GOT3 (cell line): ENCODE measurements at regions not wholly inside any gene's neighbourhood (a gene's known extent, or its start where the extent isn't known, plus 50 kb on each side); places are given as distances from the start of the nearest gene placed in this dataset.
A peak's percentile ranks its signal among the peaks of the same experiment; 100 is the strongest.
"Not testable (repeated sequence)": the region's sequence is repeated elsewhere in the genome, so short reads cannot be mapped to it uniquely, and the experiment has no call there.

Experiments
- DNase-seq: peaks from one replicate; lab custom pipeline; 2025; ENCODE audit warnings: mixed read lengths; lab: John Stamatoyannopoulos, UW

DNA sequence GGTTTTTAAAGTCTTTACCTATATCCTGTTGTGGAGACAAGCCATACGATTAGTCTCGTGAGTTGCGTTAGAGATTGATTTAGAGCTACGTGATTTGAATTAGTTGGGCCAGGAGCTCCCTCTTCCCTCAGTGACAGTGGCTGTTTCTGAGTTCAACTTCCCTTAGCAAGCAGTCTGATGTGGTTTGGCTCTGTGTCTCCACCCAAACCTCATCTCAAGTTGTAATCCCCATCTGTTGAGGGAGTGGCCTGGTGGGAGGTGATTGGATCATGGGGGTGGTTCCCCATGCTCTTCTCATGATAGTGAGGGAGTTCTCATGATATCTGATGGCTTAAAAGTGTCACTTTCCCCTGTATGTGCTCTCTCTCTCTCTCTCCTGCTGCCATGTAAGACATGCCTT, 192.9 kb upstream of the PTGFR start:
- DNase-seq = no peak

DNA sequence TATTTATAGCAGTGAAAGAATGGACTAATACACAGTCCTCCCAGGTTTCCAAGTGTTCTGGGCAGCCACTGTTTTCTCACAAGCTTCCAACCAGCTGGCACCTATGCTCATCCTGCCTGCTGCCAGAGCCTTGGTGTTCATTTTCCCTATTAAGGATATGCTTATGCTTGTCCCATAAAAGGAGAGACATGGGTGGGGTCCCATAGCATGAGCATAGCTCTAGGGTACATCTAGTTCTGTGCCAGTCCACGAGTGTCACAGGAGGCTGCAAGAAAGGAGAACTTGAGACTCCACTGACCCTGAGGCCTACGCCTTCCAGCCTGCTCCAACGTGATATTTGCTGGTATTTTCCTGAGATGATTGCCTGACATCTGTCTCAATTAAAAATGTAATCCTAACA, 192.4 kb upstream of the PTGFR start:
- DNase-seq = no peak

DNA sequence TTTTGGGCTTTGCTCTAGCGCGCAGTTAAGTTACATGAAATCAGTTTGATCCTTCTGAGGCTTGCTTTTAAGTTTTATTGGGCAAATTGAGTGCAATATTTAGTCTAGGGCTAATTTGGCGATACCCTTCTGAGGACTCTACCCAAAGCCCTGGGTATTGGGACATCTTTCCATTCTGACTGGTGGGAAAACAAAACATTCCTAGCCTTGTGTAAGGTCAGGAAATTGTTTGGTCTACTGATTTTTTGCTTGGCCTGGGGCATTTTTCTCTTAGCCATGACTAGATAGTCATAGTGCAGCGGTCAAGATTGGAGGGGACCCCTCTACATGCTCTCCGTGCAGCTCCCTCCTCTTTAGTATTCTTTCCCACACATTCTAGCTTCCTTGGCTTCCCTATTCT, 189.6 kb upstream of the PTGFR start:
- DNase-seq = no peak

DNA sequence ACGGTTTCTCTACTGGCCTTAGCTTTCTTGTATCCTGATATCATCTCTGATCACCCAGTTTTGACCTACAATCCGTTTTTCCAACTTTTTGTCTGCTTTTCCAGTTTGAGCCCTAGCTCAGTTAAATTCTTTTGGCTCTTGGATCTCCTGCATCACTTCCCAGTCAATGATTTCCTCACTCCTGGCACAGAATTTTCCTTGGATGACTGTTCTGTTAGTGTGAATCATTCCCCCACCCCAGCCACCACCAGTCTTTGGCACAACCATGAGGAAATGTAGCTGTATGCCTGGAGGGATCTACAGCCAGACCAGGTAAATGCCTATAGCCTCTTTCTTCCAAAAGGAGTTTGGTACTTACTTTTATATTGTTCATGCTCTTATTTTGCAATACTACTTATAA, 187.2 kb upstream of the PTGFR start:
- DNase-seq = peak; percentile 2

DNA sequence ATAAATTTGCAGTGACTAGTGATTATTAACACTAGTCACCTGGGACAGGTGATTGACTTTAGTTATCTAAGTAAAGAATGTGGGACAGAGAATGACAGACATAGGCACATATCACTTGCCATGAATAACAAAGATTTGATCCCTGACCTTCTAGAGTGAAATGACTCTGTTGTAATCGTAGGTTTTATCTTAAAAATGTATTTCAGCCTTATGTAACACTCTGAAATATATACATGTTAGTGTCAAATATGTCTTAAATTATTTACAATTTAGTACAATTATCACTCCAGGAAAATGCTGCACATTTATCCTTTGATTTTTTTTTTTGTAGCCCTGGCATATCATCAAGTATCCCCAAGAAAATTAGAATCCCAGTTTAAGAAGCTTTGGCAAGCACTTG, 186.4 kb upstream of the PTGFR start:
- no peak for DNase-seq

DNA sequence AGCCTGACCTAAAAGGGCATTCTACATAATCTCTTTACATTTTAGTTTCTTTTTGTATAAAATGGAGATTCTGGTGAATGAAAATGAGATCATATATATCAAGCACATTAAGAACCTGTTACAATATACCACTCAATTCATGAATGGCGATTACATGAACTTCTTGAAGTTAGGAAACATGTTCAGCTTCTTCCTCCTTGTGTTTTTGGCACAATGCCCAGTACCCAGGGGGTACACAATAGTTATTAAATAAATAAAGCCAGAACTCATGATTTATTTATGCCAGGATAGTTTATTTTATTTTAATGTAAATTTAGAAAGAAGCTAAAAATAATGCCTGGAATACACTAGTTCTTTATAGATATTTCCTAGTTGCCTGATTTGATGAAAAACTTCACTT, 186.0 kb upstream of the PTGFR start:
- no peak for DNase-seq

DNA sequence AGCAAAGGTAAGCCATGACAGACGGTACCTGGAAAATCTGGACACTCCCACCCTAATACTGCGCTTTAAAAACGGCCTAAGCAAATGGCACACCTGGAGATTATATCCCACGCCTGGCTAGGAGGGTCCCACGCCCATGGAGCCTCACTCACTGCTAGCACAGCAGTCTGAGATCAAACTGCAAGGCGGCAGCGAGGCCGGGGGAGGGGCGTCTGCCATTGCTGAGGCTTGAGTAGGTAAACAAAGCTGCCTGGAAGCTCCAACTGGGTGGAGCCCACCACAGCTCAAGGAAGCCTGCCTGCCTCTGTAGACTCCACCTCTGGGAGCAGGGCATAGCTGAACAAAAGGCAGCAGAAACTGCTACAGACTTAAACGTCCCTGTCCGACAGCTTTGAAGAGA, 180.5 kb upstream of the PTGFR start:
- DNase-seq = not testable (repeated sequence)

DNA sequence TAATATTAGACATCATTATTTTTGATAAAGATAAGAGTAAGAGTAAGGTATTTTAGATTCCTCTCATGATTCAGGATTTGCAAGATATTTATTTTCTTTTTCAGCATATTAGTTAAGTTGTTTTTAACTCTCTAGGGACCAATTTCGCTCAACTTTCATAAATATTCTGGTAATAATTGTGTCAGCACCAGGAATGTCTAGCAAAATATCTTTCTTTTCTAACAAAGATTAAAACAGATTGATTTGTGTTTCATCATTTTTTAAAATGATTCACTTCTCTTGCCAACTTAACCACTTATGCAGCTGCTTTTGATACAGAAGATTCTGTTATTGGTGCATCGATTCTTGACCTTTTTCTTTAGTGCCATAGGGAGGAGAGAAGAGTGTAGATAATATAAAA, 172.8 kb upstream of the PTGFR start:
- DNase-seq = no peak

DNA sequence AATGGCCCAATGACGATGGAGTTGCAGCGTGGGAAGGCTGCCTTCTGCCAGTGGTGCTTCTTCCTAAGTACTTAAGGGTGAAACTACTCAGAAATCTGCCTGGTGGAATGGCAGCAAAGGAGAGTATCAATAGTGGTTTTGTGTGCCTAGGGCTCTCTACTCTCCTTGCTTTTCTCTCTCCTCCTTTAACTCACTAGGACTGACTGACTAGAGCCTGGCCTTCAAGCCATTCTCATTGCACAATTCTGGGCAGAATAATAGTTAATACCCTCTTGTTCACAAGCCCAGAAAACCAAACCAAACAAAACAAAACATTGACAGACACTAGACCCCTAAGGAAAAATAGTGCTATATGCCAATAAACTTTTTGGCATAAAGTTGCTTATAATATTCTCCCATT, 171.2 kb upstream of the PTGFR start:
- DNase-seq = no peak

DNA sequence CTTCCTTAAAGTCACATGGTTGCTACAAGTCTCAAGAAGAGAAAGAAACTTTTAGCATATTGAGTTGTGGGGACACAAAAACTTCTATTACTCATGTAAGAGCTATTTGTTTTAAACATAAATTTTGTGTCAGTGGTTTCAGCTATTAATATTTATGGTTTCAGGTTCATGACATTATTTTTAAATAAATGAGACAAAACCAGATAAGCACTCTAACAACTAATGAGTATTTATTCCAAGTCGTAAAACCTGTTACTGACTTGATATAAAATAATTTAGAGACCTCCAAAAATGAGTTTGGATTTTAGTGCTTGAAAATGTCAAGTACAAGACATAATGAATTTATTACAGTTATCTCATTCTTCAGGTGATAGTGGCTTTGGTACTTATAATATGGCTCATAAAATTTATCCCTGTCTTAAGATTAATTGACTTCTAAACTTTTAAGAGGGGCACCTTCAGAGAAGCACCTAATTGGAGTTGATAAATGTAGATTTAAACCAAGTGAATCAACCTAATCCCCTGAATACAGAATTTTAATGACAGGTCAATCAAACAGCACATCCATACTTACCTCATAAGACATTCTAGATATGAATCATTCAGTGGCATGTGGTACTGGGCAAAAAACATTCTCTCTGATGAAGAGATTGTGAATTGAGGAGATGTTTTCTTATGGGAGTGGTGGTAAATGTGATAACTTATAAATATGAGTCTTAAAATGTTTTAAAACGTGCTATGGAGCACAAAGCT, 167.7 kb upstream of the PTGFR start:
- no peak for DNase-seq

DNA sequence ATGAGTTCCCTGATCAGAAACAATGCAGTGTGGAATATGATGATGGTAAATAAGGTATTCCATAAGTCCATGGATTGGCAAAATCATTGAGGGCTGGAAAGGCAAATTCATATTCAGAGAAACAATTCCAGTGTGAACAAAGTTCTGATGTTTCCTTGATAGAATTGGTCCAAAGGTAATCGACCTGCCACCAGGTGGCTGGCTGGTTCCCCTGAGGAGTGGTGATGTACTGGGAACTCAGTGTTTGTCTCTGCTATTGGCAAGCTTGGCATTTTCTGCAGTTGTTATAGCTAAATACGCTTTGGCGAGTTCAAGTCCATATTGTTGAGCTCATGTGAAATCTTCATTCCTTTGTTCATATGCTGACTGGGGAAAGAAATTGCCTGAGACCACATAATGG, 165.5 kb upstream of the PTGFR start:
- DNase-seq = no peak

DNA sequence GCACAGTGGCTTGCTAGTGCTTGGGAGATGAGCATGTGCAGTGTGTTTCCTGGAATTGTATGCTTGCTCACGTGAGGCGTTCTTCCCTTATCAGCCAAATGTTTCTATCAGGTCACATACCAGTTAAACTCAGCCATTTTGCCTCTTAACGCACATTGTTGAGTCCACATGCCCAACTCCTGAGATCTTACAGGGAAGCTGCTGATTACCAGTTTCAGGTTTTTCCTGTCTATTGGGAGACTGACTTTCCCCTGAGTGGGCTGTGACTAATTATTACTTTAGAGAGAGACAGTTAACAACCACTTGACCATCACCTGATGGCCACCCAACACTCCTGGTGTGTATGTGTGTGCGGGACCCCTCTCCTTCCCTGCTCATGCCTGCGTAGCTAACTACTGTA, 161.3 kb upstream of the PTGFR start:
- DNase-seq = no peak

DNA sequence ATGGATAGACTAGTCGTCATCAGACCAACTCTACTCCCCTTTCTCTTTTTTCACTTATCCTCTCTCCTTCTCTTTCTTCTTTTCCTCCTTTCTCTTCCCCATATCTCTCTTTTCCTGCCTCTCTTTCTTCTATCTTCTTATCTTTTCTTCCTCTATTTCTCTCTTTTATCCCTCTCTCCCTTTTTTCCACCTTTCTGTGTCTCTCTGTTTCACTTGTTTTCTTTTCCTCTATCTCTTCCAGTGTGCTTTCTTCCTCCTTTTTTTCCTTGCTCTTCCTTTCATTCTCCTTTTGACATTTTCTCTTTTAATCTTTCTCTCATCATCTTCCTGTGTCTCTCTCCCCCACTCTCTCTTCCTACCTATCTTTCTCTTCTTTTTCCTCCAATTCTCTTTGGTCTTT, 159.0 kb upstream of the PTGFR start:
- no peak for DNase-seq

DNA sequence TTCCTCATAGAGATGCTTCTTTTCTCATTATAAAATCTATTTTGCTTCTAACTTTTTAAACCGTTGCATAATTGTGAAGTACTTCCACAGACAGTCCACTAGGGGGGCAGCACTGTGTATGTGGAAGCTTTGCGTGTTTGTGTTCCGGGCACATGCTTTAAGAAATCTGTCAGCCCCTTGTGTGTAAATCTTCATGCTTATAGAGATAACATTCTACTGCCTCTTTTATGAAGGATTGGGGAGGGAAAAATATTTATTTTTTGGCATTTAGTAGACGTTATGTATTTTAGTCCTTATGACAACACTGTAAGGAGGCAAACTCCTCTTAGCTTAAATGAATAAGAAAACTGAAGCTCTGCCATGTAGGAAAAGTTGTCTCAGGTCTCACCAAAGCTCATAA, 157.3 kb upstream of the PTGFR start:
- DNase-seq = no peak

DNA sequence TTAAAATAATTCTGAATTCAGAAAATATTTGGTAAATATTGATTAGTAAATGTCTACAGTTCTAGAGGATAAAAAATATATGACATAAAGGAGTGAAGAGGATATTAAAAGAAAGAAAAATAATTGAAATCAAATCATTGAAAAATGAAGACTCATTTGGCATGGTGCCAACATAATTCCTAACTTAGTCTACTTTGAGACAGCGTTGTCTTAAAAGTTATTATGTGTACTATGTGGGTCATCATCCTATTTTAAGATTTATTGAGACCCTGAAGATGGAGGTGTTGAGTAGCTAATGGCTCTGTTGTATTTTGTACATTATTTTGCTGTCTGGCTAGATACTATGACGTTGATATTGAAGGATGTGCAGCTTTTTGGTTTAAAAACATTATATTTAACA, 156.7 kb upstream of the PTGFR start:
- DNase-seq = no peak

DNA sequence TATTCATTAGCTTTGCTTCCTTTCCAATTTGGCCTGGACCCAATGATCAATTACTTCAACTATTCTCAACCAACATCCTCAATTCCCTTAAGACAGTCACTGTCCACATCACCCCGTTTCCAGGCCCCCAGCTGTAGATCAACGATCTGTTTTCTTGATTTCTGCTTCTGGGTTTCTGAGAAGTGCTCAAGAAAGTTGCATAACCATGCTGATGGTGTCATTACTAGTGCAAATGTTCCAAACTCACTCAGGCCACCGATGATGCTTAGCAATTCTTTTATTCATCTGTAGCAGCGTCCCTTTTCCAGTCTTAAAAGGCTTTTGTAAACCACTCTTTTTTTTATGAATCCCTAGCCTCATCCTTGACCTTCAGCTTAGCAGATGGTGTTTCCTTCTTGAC, 155.8 kb upstream of the PTGFR start:
- no peak for DNase-seq

DNA sequence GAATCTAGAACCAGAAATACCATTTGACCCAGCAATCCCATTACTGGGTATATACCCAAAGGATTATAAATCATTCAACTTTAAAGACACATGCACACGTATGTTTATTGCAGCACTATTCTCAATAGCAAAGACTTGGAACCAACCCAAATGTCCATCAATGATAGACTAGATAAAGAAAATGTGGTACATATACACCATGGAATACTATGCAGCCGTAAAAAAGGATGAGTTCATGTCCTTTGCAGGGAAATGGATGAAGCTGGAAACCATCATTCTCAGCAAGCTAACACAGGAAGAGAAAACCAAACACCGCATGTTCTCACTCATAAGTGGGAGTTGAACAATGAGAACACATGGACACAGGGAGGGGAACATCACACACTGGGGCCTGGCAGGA, 154.0 kb upstream of the PTGFR start:
- DNase-seq = not testable (repeated sequence)

DNA sequence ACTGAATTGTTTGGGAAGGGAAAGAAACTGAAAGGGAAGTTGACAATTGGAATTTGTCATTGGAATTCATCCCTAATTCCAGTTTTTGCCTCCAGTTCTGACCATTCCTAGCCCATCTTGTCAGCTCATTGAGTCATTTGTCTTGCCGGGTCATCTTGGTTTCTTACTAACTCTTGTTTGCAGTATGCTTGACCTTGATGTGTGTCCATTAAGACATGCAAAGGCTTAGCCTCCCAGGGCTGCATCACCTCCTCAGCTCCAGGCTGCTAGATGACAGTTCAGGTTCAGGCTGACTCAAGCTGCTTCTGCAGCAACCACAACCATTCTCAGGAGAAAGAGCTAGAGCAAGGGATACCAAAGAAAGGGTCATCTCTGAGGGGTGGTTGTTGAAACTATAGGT, 151.3 kb upstream of the PTGFR start:
- DNase-seq = no peak

DNA sequence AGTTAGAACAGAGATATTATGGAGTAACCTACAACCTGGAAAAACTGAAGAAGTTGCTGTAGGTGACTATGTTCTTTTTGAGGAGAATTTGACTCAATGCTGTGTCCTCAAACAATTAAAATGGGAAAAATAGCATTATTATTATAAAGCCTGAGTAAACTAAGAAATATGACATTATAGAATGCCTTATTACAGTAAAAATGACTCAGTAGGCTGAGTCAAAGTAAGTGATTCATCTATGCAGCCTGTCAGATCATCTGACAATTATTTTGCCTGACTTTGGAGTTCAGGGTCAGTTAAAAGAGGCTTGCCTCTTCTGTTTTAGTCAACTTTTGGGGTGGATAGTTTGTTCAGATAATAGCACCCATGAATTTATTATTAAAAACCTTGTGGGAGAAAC, 150.8 kb upstream of the PTGFR start:
- DNase-seq = no peak

DNA sequence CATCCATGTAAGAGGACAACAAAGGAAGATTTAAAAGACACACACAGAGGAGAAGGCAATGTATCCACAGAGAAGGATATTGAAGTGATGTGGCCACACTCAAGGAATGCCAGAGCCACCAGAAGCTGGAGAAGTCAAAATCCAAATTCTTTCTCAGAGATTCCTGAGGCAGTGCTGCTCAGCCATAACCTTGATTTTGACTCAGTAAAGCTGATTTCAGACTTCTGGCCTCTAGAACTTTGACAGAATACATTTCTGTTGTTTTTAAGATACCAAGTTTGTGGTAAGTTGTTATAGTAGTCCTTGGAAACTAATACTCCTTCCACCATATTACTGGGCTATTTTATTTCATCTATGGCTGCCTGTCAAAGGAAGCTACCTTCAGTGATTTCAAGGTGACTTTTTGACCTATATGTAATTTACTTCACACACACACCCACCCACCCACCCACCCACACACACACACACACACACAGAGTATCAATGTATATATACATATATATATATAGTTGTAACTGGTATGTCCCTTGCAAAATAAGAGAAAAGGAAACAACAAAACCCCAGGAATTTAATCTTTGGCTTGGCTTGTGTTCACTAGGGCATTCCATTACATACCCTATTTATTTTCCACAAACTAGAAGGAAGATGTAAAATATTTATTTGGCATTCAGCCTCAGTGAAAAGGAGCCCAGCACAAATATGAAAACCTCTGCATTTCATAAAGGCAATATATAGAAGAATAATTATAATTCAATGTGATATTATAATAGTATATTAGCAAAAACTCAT, 142.1 kb upstream of the PTGFR start:
- DNase-seq = no peak

DNA sequence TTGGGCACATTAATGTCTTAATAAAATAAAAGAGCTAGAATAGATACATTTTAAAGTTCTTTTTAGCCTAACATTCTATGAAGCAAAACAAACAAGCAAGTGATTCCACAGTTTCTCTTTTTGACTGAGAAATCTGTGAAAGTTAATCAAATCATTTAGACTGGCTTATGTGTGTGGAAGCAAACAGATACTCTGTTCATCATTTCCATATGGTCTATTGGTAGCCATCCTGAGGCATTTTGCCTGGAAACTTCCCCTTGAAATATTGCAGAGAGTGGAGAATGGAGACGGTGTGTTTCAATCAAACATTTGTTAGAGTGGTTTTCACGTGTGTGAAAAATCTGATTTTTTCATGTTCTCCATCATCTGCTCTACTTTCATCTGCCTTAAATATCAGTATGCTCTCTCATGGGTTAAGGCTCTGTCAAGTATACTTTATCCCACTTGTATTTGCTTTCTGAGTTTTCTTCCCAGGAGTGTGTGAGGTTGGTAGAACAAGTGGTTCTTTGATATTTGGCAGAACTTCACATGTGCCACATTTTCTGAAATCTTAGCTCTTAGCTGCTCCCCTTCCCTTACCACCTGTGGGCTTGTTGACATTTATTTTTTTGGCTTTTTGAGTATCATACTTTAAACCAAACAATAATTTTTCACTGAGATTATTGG, 139.1 kb upstream of the PTGFR start:
- DNase-seq = no peak

DNA sequence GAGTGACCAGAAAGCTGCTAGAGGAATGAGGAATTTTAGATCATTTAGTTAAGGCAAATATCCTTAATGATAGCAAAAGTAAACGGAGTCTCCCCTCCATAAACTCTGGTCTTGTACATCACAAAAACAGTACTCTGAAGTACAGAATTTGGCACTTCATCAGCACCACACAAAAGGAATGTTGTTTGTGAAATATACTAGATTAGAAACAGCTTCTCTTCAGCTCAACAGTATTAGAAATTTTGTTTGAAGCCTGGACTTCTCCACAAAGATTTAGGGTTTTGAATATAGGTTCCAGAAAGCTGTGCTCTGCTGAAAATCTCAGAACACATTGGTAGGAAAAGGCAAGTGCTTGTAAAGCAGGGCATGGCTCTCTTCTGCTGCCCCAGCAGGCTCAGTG, 135.1 kb upstream of the PTGFR start:
- DNase-seq = no peak

DNA sequence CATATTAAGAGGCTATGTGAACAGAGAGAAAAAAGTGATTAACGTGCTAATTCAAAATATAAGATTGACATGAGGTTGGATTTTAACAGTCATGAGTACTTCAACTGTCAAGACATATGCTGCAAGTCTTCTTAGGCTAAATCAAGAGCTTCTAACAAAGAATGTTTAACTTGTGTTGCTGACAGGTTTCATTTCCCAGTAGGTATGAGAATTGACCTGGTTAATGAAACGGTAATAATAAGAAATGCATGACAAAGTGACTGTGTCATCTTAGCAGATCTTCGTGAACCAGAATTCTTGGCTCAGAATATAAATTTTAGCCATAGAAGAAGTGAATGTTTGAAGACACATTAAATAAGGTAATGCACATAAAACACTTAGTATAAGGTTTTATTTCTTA, 132.6 kb upstream of the PTGFR start:
- no peak for DNase-seq
